NT2/D1 (cell line): ENCODE measurements at regions not wholly inside any gene's neighbourhood (a gene's known extent, or its start where the extent isn't known, plus 50 kb on each side); places are given as distances from the start of the nearest gene placed in this dataset.

ENCODE experiments used
- YY1 ChIP-seq: IDR thresholded peaks from 2 replicates; pipeline ENCODE4 v1.6.1; 2011; ENCODE audit not compliant: insufficient read length, insufficient read depth
- ZNF274 ChIP-seq: IDR thresholded peaks from 2 replicates; pipeline ENCODE4 v1.6.1; 2011; ENCODE audit warnings: mild to moderate bottlenecking, low read depth, low read length

- TF ChIP-seq YY1: no peak
- TF ChIP-seq ZNF274: no peak
Observed at GRCh38 chr11:135073870-135074269, 661.8 kb upstream of the B3GAT1 start.
